ENCODE measurements at regions not wholly inside any gene's neighbourhood (a gene's known extent, or its start where the extent isn't known, plus 50 kb on each side); places are given as distances from the start of the nearest gene placed in this dataset.

DNA sequence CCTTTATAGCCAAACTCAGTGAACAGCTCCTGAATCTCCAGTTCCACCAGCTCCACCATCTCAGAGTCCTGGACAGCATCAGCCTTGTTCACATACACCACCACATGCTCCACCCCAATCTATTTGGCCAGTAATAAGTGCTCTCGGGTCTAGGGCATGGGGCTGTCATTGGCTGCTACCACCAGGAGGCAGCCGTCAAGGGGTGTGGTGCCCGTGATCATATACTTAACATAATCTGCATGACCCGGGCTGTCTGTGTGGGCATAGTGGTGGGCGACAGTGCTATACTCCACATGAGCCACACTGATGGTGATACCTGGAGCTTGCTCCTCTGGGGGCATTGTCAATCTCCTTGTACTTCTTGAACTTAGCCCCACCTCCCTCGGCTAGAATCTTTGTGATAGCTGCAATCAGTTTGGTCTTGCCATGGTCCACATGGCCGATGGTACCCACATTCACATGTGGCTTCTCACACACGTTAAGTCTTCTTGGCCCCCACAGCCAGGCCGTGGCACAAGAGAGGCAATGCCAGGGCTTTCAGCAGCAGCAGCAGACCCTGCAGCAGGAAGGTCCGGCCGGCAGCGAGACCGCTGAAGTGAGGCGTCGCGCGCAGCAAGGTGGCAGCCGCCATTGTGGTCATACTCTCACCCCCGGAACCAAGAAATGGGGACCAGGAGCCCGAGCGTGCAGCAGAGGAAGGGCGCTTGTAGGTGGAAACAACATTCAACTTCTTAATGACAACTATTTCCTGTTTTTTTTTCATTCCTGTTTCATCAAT, 210.3 kb upstream of the WSB1 start:
- no peak for TF ChIP-seq REST (IDR thresholded peaks at IDR 0.05; ENCODE audit: borderline replicate concordance)
- no peak for TF ChIP-seq EZH2 (IDR thresholded peaks at IDR 0.05; ENCODE audit: borderline replicate concordance, insufficient read depth, low read length, poor library complexity, severe bottlenecking)
- TF ChIP-seq, protein P1, sequence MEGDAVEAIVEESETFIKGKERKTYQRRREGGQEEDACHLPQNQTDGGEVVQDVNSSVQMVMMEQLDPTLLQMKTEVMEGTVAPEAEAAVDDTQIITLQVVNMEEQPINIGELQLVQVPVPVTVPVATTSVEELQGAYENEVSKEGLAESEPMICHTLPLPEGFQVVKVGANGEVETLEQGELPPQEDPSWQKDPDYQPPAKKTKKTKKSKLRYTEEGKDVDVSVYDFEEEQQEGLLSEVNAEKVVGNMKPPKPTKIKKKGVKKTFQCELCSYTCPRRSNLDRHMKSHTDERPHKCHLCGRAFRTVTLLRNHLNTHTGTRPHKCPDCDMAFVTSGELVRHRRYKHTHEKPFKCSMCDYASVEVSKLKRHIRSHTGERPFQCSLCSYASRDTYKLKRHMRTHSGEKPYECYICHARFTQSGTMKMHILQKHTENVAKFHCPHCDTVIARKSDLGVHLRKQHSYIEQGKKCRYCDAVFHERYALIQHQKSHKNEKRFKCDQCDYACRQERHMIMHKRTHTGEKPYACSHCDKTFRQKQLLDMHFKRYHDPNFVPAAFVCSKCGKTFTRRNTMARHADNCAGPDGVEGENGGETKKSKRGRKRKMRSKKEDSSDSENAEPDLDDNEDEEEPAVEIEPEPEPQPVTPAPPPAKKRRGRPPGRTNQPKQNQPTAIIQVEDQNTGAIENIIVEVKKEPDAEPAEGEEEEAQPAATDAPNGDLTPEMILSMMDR (IDR thresholded peaks at IDR 0.05; ENCODE audit: poor library complexity, severe bottlenecking) = no peak
- no peak for TF ChIP-seq POLR2AphosphoS5 (IDR thresholded peaks at IDR 0.05)
- no peak for TF ChIP-seq EP300 (conservative IDR thresholded peaks at IDR 0.05; ENCODE audit: poor library complexity, severe bottlenecking)
- no peak for TF ChIP-seq RAD21 (conservative IDR thresholded peaks at IDR 0.05)
- TF ChIP-seq SMC3 (conservative IDR thresholded peaks at IDR 0.05; ENCODE audit: poor library complexity) = no peak
- TF ChIP-seq MXI1 (conservative IDR thresholded peaks at IDR 0.05; ENCODE audit: poor library complexity, severe bottlenecking) = no peak
- no peak for TF ChIP-seq TAF1 (IDR thresholded peaks at IDR 0.05; ENCODE audit: low read depth)
- Histone ChIP-seq H2AFZ (ENCODE audit: low read depth, low read length) (no peak overlapping the region), H4K20me1 (ENCODE audit: insufficient read depth) (no peaks in the 10 kb centered on the region), H3K9me2 (ENCODE audit: insufficient read depth, low read length) (no peaks in the 10 kb centered on the region), H3K4me2 (ENCODE audit: low read length) (no peak overlapping the region), H3K4me3 (ENCODE audit: low read length) (no peak overlapping the region), H3K36me3 (ENCODE audit: insufficient read depth, low read length) (no peaks in the 10 kb centered on the region), H3K27me3 (ENCODE audit: insufficient read depth, low read depth, low read length) (no peaks in the 10 kb centered on the region), H3K9ac (ENCODE audit: low read length) (no peak overlapping the region), H3K9me3 (ENCODE audit: low read length) (peaks cover 9% of the 10 kb centered on the region), H3F3A (ENCODE audit: insufficient read depth, low read length, poor library complexity, severe bottlenecking) (no peaks in the 10 kb centered on the region), H3K79me2 (replicated peaks; ENCODE audit: insufficient read depth, low read length) (no peaks in the 10 kb centered on the region), H3K27ac (ENCODE audit: low read length) (no peak overlapping the region)

DNA sequence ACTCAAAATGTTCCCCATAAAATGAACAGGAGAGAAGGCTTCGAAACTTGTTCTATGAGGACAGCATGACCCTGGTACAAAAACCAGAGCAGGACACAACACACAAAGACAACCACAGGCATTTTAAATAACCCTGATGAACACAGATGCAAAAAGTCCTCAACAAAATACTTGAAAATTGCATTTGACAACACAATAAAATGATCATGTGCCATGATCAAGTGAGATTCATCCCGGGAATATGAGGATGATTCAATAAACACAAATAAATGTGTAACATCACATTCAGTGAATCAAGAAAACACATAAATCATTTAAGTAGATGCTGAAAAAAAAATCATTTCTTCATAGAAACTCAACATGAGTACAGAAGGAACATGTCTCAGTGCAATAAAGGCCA, 208.4 kb upstream of the WSB1 start:
- no peak overlapping the region for H3K4me3 ChIP-seq (ENCODE audit: low read length)
- no peaks in the 10 kb centered on the region for H3K79me2 ChIP-seq (replicated peaks; ENCODE audit: insufficient read depth, low read length)
- no peaks in the 10 kb centered on the region for H3K9me2 ChIP-seq (ENCODE audit: insufficient read depth, low read length)
- TF ChIP-seq EP300 (conservative IDR thresholded peaks at IDR 0.05; ENCODE audit: poor library complexity, severe bottlenecking) = no peak
- TF ChIP-seq RAD21 (conservative IDR thresholded peaks at IDR 0.05) = no peak
- TF ChIP-seq MXI1 (conservative IDR thresholded peaks at IDR 0.05; ENCODE audit: poor library complexity, severe bottlenecking) = no peak
- TF ChIP-seq, protein P1 (IDR thresholded peaks at IDR 0.05; ENCODE audit: poor library complexity, severe bottlenecking) = no peak
- TF ChIP-seq POLR2AphosphoS5 (IDR thresholded peaks at IDR 0.05) = no peak
- no peak for TF ChIP-seq REST (IDR thresholded peaks at IDR 0.05; ENCODE audit: borderline replicate concordance)
- TF ChIP-seq TAF1 (IDR thresholded peaks at IDR 0.05; ENCODE audit: low read depth) = no peak
- TF ChIP-seq SMC3 (conservative IDR thresholded peaks at IDR 0.05; ENCODE audit: poor library complexity) = no peak
- TF ChIP-seq EZH2 (IDR thresholded peaks at IDR 0.05; ENCODE audit: borderline replicate concordance, insufficient read depth, low read length, poor library complexity, severe bottlenecking) = no peak
- no peaks in the 10 kb centered on the region for H4K20me1 ChIP-seq (ENCODE audit: insufficient read depth)
- H3K27ac ChIP-seq (ENCODE audit: low read length) = no peak overlapping the region
- peaks cover 9% of the 10 kb centered on the region for H3K9me3 ChIP-seq (ENCODE audit: low read length)
- H3F3A ChIP-seq (ENCODE audit: insufficient read depth, low read length, poor library complexity, severe bottlenecking) = no peaks in the 10 kb centered on the region
- no peak overlapping the region for H3K4me2 ChIP-seq (ENCODE audit: low read length)
- no peaks in the 10 kb centered on the region for H3K36me3 ChIP-seq (ENCODE audit: insufficient read depth, low read length)
- no peak overlapping the region for H3K9ac ChIP-seq (ENCODE audit: low read length)
- H2AFZ ChIP-seq (ENCODE audit: low read depth, low read length) = no peak overlapping the region
- no peaks in the 10 kb centered on the region for H3K27me3 ChIP-seq (ENCODE audit: insufficient read depth, low read depth, low read length)

All from neural cell (in vitro differentiated cells).